K562 (cell line): ENCODE measurements at regions not wholly inside any gene's neighbourhood (a gene's known extent, or its start where the extent isn't known, plus 50 kb on each side); places are given as distances from the start of the nearest gene placed in this dataset.

ENCODE experiments used
- BDP1 ChIP-seq: IDR thresholded peaks from 3 replicates; pipeline ENCODE4 v1.6.1; 2011; ENCODE audit not compliant: insufficient read length, insufficient read depth
- BHLHE40 ChIP-seq: IDR thresholded peaks from 2 replicates; pipeline ENCODE4 v1.6.1; 2011; ENCODE audit warnings: low read length, improper control_type of control experiment
- BRD9 ChIP-seq: fragments of 450-650 bp; IDR thresholded peaks from 2 replicates; pipeline ENCODE4 v1.6.1; 2018; ENCODE audit warnings: low read depth; ENCODE audit not compliant: partially characterized antibody
- CBX1 ChIP-seq: sonication (generic); IDR thresholded peaks from 2 replicates; pipeline ENCODE4 v1.6.1; 2016; ENCODE audit warnings: antibody characterized with exemption, low read depth, mild to moderate bottlenecking
- CBX3 ChIP-seq, 2 experiments: IDR thresholded peaks; 1 replicate in 1 of 2; 2 replicates in 1 of 2; pipeline ENCODE4 v1.6.1; 2012; ENCODE audit warnings: inconsistent platforms in 2 of 2, low read length in 2 of 2, borderline replicate concordance in 1 of 2, control low read depth in 1 of 2
- EZH2 ChIP-seq: IDR thresholded peaks from 2 replicates; pipeline ENCODE4 v1.6.1; 2012; ENCODE audit warnings: low read depth, mild to moderate bottlenecking, inconsistent platforms, low read length, borderline replicate concordance
- MEF2D ChIP-seq: conservative IDR thresholded peaks from 2 replicates; pipeline ENCODE4 v1.6.1; 2016; ENCODE audit warnings: low read depth, missing genetic modification characterization, missing compliant biosample characterization
- PHTF2 ChIP-seq: fragments of 250-450 bp; sonication (Bioruptor Pico); IDR thresholded peaks from 2 replicates; pipeline ENCODE4 v1.5.0; 2021; ENCODE audit warnings: mild to moderate bottlenecking
- PML ChIP-seq: IDR thresholded peaks from 2 replicates; pipeline ENCODE4 v1.6.1; 2012; ENCODE audit warnings: low read length, inconsistent platforms
- SREBF2 ChIP-seq: sonication (generic); formaldehyde crosslinking; IDR thresholded peaks from 2 replicates; pipeline ENCODE4 v1.4.0; 2020; ENCODE audit warnings: mild to moderate bottlenecking, missing genetic modification reagents
- TCF7 ChIP-seq: sonication (generic); IDR thresholded peaks from 2 replicates; pipeline ENCODE4 v1.6.1; 2016; ENCODE audit warnings: antibody characterized with exemption, borderline replicate concordance
- ZNF444 ChIP-seq: fragments of 250-450 bp; sonication (Bioruptor Pico); IDR thresholded peaks from 2 replicates; pipeline ENCODE4 v1.4.0; 2020; ENCODE audit warnings: mild to moderate bottlenecking, moderate library complexity
- TF ChIP-seq, protein P1 (sequence below): fragments of 250-450 bp; sonication (Bioruptor Pico); IDR thresholded peaks from 2 replicates; pipeline ENCODE4 v1.5.1; 2021; ENCODE audit warnings: mild to moderate bottlenecking
- TF ChIP-seq, protein P2 (sequence below), 3 experiments: IDR thresholded peaks in 2 of 3; conservative IDR thresholded peaks in 1 of 3; 2 replicates each; pipeline ENCODE4 v1.5.1; 2011 to 2012; ENCODE audit warnings: low read length in 3 of 3, mild to moderate bottlenecking in 3 of 3, control low read depth in 2 of 3, improper control_type of control experiment in 1 of 3, inconsistent platforms in 1 of 3, low read depth in 1 of 3, mixed read lengths in 1 of 3, moderate library complexity in 1 of 3; ENCODE audit not compliant: insufficient read depth in 2 of 3

DNA sequence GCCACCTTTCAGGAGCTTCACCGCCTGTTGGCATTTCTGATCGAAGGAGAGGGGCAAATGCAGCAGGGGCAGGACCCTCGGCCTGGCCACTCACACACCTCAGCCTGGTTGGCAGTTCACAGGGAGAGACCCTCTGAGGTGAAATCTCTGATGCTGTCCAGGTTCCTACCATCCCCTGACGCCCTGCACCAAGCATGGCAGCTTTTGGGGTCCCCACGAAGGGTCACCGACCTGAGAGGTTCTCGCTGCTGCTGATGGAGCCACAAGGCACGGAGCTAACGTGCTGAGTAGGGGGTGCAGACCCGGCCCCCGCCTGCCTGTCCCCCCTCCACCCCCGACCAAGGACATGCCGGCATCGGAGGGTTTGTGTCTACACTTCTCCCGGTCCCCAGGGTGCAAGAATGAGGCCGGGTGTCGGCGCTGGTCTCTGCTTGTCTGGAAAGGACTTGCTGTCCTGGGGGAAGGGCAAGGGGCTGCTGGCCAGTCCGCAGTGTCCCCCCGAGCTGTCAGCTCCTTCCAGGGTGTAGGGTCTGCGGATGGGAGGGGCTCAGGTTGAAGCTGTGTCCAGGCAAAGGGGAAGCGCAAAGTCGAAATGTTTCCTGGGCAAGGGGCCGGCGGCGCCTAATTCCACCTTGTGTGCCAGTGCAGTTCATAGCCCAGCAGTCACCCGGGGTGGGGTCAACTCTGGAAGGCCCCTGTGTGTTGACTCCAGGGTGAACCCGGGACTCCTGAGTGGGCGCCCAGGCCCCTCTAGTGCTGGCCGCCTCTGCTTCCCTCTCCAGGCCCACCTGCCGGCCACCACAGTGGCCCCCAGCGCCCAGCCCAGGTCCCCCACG, 132.6 kb downstream of the DNAJB6 start:
- TF ChIP-seq CBX1: no peak
- TF ChIP-seq, protein P1, sequence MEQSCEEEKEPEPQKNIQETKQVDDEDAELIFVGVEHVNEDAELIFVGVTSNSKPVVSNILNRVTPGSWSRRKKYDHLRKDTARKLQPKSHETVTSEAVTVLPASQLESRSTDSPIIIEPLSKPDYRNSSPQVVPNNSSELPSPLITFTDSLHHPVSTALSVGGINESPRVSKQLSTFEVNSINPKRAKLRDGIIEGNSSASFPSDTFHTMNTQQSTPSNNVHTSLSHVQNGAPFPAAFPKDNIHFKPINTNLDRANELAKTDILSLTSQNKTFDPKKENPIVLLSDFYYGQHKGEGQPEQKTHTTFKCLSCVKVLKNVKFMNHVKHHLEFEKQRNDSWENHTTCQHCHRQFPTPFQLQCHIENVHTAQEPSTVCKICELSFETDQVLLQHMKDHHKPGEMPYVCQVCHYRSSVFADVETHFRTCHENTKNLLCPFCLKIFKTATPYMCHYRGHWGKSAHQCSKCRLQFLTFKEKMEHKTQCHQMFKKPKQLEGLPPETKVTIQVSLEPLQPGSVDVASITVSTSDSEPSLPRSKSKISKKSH (CRISPR knock-in tag): no peak
- no peak for TF ChIP-seq SREBF2 (CRISPR knock-in tag)
- no peak for TF ChIP-seq PHTF2 (CRISPR knock-in tag)
- TF ChIP-seq ZNF444: no peak
- TF ChIP-seq, protein P2, sequence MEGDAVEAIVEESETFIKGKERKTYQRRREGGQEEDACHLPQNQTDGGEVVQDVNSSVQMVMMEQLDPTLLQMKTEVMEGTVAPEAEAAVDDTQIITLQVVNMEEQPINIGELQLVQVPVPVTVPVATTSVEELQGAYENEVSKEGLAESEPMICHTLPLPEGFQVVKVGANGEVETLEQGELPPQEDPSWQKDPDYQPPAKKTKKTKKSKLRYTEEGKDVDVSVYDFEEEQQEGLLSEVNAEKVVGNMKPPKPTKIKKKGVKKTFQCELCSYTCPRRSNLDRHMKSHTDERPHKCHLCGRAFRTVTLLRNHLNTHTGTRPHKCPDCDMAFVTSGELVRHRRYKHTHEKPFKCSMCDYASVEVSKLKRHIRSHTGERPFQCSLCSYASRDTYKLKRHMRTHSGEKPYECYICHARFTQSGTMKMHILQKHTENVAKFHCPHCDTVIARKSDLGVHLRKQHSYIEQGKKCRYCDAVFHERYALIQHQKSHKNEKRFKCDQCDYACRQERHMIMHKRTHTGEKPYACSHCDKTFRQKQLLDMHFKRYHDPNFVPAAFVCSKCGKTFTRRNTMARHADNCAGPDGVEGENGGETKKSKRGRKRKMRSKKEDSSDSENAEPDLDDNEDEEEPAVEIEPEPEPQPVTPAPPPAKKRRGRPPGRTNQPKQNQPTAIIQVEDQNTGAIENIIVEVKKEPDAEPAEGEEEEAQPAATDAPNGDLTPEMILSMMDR (IDR thresholded peaks at IDR 0.05 in 2 of 3, conservative IDR thresholded peaks at IDR 0.05 in 1 of 3; ENCODE audit: insufficient read depth in 2 of 3, low read depth in 1 of 3, low read length in 3 of 3): no peak
- no peak for TF ChIP-seq EZH2
- no peak for TF ChIP-seq BHLHE40
- no peak for TF ChIP-seq BDP1
- TF ChIP-seq TCF7: no peak
- TF ChIP-seq MEF2D (tag): no peak
- TF ChIP-seq PML: no peak
- TF ChIP-seq CBX3 (IDR thresholded peaks at IDR 0.05; ENCODE audit: borderline replicate concordance in 1 of 2, low read length in 2 of 2): no peak
- TF ChIP-seq BRD9: no peak
